NCI-H146 (cell line): ENCODE measurements at regions not wholly inside any gene's neighbourhood (a gene's known extent, or its start where the extent isn't known, plus 50 kb on each side); places are given as distances from the start of the nearest gene placed in this dataset.
A peak's percentile ranks its signal among the peaks of the same experiment; 100 is the strongest.
"Not testable (repeated sequence)": the region's sequence is repeated elsewhere in the genome, so short reads cannot be mapped to it uniquely, and the experiment has no call there.

Source experiments
- DNase-seq: peaks from one replicate; lab custom pipeline; 2025; lab: John Stamatoyannopoulos, UW

DNA sequence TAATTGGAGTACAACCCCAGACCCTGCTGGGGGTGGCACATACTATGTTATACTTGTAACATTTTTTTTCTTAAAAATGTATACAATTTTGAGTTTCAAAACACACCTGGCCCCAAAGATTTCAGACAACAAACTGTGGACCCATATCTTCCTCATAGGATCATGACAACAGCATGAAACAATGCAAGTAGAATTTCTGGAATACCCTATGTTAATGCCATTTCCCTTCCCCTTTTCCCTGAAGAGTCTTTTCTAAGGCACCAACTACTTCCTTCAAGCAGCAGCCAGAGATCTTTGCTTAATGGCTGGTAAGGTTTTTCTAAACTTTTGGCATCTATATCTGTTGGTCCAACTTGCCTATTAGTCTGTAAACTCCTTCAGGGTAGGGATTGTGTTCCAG, 99.9 kb upstream of the SERBP1 start:
- DNase-seq = no peak

DNA sequence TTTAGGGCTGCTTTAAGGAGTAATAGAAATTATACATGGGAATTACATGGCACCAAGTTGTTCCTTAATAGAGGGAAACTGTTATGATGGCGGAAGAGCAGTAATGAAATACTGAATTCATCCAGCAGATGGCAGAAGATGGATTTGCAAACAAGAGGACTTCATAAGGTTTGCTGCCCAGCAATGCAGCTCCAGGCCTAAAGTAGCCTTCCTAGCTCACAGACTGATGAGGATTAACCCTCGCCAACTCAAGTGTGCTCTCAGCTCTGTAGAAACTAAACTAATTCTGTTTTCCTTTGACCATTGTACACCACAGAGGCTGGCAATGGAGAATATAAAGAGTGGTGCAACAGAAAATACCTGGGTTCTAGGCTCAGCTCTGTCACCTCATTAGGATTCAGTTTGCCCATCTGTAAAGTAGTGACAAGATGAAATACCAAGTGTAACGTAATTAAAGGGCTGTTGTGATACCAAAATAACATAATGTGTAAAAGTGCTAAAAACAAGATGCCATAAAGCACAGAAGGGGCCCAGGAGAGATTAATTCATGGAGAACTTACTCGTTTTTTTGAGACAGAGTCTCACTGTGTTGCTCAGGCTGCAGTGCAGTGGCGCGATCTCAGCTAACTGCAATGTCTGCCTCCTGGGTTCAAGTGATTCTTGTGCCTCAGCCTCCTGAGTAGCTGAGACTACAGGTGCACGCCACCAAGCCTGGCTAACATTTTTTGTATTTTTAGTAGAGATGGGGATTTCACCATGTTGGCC, 102.4 kb upstream of the SERBP1 start:
- DNase-seq = peak; percentile 77

DNA sequence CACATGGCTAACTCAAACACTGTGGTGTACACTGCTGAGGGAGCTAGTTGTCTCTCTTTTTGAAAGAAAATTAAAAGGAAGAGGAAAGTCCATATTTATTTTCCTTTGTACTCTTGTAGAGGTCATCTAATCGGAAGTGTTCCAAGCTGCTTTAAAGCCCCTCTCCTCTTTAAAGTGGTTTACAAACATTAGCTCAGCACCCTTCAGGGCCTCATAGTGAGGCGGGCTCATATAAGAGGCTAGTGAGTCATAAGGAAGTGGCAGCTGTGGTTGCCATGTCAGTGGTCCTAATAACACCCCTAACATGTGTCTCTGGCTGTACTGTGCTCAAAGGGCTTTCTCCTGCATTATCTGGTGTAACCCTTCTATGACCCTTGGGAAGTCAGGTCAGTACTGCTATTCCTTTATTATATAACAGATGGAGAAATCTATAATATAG, 104.4 kb upstream of the SERBP1 start:
- DNase-seq = peak; percentile 49

DNA sequence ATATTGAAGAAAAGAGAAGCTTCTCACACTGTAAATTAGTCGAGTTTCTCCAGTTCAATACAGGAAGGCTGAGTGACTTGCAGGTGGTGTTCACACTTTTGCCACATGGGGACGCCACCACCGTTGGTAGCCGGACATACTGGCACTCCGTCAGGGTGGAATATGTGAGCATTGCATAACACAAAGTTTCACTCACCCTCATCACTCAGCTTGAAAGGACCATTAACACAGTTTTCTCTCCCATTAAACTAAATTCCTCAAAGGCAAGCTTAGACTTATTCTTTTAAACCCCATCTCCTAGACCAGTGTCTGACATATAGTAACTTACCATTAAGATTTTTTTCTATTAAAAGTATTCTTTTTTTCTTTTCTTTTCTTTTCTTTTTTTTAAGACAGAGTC, 105.3 kb upstream of the SERBP1 start:
- DNase-seq = peak; percentile 58

DNA sequence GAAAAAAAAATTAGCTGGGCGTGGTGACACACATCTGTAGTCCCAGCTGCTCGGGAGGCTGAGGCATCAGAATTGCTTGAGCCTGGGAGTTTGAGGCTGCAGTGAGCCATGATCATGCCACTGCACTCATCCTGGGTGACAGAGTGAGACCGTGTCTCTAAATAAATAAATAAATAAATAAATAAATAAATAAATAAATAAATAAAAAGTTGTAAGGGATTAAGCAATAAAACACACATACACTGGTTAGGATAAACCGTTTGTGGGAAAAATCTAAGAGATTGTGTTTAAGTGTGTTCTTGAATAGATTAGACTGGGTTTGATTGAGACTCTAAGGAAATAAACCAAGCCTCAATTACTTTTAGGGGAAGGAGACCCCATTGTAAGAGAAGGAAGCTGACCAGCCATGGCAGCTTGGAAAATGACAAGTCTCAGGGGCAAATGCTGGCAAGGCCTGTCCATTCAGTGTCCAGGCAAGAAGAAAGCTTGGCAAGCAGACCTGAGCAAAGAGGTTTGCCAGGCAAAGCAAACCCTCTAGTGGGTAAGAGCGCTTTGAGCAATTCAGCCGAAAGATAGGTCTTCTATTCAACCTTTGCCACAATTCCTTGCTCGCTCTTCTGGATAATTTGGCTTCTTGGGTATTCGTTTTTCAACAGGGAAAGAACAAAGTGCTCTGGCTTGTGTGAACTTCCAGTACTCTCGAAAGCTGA, 106.9 kb upstream of the SERBP1 start:
- DNase-seq = no peak

DNA sequence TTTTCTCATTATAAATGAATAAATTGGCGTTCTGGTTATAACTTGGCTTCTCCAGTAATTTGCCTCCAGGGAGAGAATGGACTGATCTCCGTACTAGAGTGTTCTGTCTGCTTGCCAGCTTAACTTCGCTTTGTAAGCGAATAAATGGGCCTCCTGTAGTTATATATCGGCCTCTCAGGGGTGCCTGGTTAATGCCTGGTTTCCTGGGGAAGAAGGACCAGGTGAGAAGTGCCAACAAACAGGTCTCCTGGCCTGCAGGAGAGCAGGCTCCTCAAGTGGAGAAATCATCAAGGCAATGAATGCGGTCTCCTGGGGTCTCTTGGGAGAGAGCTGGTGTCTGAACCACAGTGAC, 107.4 kb upstream of the SERBP1 start:
- DNase-seq = peak; percentile 40

DNA sequence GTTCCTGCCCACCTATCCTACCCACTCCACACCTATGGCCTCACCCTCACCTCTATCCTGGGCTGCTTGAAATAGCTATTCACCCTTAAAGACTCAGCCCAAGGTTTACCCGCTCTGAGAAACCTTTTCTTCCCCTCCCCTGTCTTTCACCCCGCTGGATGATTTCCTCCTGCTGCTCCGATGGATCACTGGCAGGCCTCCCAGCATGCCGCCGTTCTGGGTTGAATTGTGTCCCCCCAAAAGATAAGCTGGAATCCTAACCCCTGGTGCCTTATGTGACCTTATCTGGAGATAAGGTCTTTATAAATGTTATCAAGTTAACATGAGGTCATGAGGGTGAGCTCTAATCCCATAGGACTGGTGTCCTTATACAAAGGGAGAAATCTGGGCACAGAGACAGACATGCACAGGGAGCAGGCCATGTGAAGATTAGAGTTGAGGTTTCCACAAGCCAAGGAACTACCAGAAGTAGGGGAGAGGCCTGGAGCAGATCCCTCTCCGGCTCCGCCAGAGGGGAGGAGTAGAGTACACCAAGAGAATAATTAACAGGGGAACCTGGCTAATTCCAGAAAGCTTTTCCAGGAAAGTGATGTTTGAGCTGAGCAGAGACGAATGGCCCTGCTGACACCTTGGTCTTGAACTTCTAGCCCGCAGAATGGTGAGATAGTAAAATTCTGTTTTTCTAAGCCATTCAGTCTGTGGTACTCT, 110.0 kb upstream of the SERBP1 start:
- no peak for DNase-seq

DNA sequence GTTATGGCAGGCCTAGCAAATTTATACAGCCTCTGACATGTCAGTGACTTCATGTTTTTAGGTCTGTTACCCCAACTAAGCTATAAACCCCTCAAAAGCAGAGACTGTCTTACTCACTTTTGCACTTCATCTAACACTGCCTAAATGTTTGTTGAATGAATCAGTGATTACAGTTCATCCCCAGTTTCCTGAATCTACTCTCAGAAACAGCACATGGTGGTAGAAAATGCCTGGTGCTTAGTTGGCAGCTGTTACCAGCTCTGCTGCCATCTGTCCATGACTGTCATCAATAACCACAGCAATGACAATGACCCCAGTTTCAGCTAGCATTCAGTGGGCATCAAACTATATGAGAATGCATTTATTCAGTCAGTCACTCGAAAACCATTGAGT, 110.5 kb upstream of the SERBP1 start:
- no peak for DNase-seq

DNA sequence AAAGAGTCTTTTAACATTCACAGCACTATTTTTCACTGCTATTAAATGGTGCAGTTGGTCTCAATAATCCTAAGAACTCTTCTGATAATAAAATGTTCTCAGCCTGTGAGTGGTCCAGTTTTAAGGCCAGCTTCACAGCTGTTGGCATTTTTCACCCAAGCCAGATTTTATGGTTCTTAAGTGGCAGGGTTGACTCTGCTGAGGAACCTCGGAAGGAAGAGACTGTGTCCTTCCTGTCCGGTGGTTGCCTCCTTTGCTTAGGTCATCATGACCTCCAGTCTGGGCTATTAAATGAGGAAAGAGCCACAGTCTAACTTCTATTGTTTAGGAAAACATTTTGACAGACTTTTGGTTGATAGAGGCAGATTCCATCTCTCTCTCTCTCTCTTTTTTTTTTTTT, 112.5 kb upstream of the SERBP1 start:
- no peak for DNase-seq

DNA sequence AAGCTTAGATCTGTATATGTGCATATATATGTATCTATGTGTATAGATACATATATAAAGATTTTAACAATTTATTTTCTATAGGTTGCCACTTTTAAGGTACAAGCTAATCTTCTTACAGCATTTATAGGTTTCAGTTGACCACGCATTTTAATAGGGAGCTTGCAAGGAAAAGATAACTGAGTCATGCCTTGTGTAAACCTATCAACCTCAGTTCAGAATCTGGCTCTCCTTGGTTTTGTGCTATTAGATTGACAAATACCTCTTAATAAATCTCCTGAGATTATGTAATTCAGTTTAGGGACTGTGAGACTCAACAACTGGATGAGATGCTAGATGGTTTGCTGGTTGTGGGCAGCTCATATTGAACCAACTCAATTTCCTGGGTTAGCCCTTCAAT, 114.7 kb upstream of the SERBP1 start:
- DNase-seq = no peak

DNA sequence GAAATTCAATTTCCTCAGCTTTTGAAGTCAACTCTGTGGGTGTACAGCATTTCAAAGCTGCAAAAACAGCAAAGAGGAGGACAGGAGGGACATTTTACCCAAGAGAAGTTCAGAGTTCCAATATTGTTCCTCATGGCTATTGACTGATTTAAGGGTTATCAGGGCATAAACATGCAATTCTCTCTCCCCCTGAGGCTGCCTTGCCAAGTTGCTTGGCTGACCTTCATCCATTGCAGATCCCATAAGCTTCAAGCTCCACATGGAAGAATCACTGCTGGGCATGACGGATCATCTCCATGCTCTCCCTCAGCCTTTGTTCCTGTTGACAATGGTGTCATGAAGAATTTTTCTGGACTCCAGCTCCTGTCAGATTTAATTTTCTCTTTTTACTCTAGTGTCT, 115.2 kb upstream of the SERBP1 start:
- DNase-seq = no peak

DNA sequence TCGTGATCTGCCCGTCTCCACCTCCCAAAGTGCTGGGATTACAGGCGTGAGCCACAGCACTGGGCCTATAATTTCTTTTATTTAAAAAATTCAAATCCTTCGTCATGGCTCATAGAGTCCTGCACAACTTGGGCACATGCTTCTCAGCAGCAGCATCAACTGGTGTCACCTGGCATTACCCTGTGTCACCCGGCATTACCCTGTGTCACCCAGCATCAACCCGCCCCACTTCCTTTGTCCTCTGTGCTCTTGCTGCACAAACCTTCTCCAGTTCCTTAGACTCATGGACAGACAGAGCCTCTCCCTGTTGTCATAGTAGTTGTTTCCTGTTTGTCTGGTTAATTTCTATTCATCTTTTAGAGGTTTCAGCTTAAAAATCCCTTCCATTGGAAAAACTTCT, 121.2 kb upstream of the SERBP1 start:
- DNase-seq = no peak

DNA sequence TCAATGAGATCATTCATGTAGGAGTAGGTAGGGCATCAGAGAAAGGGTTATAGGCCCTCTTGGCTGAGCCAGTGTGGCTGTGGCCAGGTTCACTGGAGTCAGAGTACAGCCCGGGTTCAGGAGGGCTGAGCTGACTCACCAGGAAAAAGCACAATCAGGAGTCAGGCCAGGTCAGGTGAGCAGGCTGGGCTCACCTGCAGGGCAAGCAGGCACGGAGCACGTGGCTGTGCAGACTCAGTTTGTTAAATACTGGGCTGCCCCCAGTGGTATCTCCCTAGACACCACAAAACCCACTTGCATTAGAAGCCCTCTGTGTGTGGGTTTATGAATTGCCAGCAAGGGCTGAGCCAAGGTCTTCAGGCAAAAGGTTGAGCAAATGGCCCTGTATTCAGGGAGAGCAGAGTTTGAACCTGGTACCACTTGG, 122.1 kb upstream of the SERBP1 start:
- no peak for DNase-seq

DNA sequence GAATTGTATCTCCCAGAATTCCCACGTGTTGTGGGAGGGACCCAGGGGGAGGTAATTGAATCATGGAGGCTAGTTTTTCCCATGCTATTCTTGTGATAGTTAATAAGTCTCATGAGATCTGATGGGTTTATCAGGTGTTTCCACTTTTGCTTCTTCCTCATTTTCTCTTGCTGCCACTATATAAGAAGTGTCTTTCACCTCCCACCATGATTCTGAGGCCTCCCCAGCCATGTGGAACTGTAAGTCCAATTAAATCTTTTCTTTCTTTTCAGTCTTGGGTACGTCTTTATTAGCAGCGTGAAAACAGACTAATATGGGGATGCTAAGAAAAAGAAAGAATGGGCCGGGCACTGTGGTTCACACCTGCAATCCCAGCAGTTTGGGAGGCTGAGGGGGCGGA, 124.0 kb upstream of the SERBP1 start:
- DNase-seq = not testable (repeated sequence)

DNA sequence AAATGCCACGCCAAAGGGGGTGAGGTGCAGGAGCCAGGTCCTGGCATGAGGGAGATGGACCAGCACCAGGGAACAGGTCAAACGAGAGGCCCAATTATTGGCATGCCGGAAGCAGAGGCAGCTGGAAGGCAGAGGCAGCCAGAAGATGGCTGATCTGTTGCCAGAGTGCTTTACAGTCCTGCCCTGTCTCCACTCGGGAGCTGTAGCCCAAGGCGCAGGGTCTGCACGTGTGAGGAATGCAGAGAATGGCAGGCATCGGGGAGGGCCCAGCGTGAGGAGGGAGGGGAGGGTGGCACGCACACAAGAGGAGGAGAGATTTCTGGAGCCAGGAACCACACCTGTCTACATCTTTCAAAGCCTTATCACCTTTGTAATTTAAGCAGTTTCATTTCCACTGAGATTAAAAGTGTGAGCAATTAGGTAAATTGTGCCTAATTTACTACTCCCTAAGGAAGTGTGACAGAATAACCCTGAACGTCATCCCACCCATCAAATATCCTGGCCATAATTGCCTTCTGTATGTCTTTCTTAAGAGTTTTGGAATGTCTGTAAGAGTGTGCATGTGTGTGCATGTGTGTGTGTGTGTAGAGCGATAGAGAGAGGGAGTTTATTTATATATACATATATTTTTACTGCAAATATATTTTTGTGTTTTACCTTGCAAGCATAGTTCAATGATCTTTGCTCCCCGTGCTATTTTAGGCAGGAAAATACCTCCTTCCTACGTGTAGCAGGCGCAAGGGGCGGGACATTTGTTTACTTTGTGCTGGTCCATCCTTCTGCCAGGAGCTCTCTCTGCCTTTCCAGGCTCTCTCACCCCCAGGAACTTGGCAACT, 125.5 kb upstream of the SERBP1 start:
- DNase-seq = peak; percentile 63

DNA sequence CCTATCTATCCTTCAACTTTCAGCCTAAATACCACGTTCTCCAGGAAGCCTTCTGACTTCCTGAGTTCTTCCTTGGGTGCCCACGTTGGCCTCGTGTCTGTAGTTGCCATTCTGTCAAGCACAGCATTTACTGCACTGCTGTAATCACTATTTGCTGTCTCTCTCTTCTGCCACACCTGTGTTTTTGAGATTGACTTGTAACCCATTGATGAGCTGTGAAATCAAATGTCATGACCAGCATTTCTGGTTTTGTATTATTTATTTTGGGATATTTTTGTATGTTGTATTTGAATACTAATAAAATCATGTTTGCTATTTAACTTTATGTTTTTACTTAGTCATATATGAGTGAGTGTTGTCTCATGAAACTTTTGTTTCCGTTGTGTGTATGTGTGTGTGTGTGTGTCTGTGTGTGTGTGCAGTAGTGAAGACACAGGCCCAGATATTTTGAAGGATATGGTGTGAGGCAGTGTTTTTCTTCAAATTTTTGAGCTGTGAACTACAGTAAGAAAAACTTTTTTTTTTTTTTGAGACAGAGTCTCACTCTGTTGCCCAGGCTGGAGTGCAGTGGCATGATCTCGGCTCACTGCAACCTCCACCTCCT, 126.2 kb upstream of the SERBP1 start:
- no peak for DNase-seq

DNA sequence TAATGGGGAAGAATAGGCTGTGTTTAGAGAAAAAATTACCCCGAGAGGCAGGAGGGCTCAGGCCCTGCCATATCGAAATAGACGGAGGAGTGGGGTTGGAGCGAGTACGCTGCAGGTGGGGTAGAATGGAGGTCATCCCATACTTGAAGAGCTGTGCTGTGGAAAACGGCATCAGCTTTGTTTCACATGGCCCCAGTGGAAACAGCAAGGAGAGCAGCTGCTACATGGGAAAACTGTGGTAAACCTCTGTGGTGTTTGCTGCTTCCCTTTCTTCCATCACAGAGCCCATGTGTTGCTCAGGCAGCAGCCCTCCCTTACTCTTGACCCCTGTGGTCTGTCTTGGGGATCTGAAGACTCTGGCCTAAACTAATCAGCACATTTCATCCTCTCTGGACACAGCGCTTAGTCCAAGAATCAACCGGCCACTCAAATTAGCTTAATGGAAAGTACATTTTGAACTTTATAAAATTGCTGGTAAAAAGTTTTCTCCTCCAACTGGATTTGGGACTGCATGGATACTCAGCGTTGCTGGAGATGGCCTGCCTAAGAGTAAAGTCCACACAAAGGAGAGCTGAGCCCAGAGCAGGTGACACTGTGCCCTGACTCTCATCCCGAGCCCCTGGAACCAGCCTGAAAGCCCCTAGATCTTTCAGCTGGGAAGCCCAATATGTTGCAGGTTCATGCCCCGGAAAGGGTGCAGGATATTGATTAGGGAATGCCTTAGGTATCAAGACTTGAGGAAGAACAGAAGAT, 127.1 kb upstream of the GADD45A start:
- DNase-seq = no peak

DNA sequence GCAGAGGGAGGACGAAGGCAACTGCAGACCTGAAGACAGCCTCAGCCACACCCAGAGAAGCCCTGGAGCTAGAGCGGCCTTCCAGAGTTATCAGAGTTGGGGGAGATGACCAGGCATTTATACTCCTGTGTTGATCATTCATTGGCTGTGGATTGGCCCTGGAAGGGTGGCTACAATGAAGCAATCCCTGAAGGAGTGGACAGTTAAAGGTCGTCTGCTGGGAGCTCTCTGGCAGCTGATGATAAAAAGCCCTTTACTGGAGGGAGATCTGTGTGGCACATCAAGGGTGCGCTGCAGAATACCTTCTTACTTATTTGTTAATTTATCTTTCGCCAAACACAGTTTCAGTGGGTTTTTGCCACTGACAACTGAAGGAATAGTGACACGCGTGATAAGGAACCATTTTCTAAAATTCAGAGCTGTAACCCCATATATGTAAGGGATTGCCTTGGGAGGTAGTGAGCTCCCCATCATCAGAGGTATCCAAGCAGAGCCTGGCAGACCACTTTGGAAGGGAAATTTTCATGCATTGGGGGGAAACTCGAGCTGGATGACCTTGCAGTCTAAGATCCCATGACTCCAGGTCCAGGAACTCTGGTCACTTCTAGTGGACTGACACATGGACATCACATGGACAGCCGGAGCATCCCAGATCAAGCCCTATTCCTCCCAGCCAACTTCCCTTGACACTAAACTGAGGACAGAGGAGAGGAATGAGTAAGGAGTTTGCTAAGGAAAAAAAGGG, 126.4 kb upstream of the GADD45A start:
- DNase-seq = no peak

DNA sequence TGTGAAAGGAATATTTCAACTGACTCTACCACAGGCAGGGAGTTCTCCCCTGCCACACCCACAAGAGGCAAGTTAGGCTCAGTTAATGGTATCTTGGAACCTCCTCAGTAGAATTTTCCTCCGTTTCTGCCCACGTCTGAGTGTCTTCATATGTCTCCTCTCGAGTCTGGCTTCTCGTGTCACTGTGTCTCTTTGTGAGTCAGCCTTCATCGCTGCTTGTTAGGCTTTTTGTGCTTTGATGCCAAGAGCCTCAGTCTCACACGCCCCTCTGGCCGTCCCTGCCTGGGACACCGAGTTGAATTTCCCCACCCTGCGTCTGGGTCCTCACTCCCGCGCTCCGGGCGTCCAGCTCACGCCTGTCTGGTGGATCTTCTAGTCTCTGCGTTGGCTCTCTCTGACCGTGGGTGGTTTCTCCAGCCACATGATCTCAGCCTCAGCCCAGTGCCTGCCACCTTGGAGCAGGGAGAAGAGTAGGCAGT, 125.7 kb upstream of the GADD45A start:
- no peak for DNase-seq

DNA sequence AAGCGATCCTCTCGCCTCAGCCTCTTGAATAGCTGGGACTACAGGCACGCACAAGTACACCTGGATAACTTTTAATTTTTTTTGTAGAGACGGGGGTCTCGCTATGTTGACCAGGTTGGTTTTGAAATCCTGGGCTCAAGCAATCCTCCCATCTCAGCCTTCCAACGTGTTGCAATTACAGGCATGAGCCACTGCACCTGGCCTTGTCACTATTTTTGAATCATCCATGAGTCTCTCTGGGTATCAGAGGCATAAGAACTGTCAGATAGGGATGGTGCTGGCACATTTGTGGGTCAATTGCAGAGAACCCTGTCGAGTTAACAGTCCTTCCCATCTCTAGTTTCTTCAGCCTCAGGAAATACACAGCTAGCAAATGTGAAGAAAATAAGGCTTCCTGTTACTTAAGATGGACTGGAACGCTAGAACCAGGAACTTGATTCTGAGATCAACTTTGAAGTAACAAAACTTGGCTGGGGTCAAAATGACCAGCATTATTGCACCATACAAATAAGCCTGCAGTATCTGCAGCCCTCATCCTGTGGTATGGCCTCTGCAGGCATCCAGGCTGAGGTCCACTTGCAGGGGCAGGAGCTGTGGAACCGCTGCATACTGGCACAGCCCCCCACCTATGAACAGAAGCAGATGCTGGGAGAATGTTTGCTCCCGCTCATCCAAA, 124.3 kb upstream of the GADD45A start:
- DNase-seq = no peak
